CD4-positive, alpha-beta T cell (primary cell): ENCODE measurements at regions not wholly inside any gene's neighbourhood (a gene's known extent, or its start where the extent isn't known, plus 50 kb on each side); places are given as distances from the start of the nearest gene placed in this dataset.

Experiments
- ATAC-seq: fragments of 200-7000 bp; cut with Tn5 transposase; one replicate; pipeline ENCODE4 v1.10.0; 2022; ENCODE audit warnings: mild to moderate bottlenecking; ENCODE audit not compliant: poor library complexity
- CTCF ChIA-PET: fragments of 350-600 bp; sonication (Branson Sonifier 250); formaldehyde crosslinking; loops from one replicate; lab custom pipeline; 2021; ENCODE audit warnings: antibody characterized with exemption, inconsistent platforms; lab: Charles Lee
- POLR2A ChIA-PET: fragments of 350-600 bp; sonication (Branson Sonifier 250); formaldehyde crosslinking; loops from one replicate; lab custom pipeline; 2021; ENCODE audit warnings: antibody characterized with exemption, inconsistent platforms; lab: Charles Lee
- DNase-seq, 14 experiments: peaks; one replicate each; pipeline ENCODE4 v3.0.0-alpha.2; 2013 to 2020; ENCODE audit warnings: mixed read lengths in 2 of 14
- H3K27ac ChIP-seq, 2 donors: one replicate each; pipeline versions ENCODE4 v1.5.1 to v1.7.0; 2013; ENCODE audit warnings: low read length in 2 of 2, low read depth in 1 of 2, mild to moderate bottlenecking in 1 of 2
- H3K27me3 ChIP-seq, 2 experiments: 1 replicate in 1 of 2; 2 replicates in 1 of 2; pipeline versions ENCODE4 v1.6.1 to v1.7.0; 2013; ENCODE audit warnings: low read length in 2 of 2, control low read depth in 1 of 2, mild to moderate bottlenecking in 1 of 2, moderate library complexity in 1 of 2; ENCODE audit not compliant: insufficient read depth in 2 of 2, control insufficient read depth in 1 of 2
- H3K36me3 ChIP-seq: one replicate; pipeline ENCODE4 v1.6.1; 2013; ENCODE audit warnings: low read length, control low read depth; ENCODE audit not compliant: insufficient read depth
- H3K4me1 ChIP-seq: one replicate; pipeline ENCODE4 v1.6.1; 2013; ENCODE audit warnings: low read length, control low read depth; ENCODE audit not compliant: insufficient read depth
- H3K4me3 ChIP-seq: one replicate; pipeline ENCODE4 v1.5.1; 2013; ENCODE audit warnings: mild to moderate bottlenecking, low read length, moderate library complexity
- H3K9me3 ChIP-seq, 2 experiments: 1 replicate in 1 of 2; 2 replicates in 1 of 2; pipeline versions ENCODE4 v1.6.1 to v1.7.0; 2013; ENCODE audit warnings: low read length in 2 of 2, mild to moderate bottlenecking in 2 of 2, control low read depth in 1 of 2, moderate library complexity in 1 of 2; ENCODE audit not compliant: control insufficient read depth in 1 of 2, insufficient read depth in 1 of 2
- H3K27ac Mint-ChIP-seq: one replicate; pipeline ENCODE4 v1.8.0; 2020; ENCODE audit warnings: mixed read lengths
- H3K27me3 Mint-ChIP-seq: one replicate; pipeline ENCODE4 v1.8.0; 2021; ENCODE audit warnings: mixed read lengths
- H3K36me3 Mint-ChIP-seq: one replicate; pipeline ENCODE4 v1.8.0; 2021; ENCODE audit warnings: low read depth, mixed read lengths
- H3K4me1 Mint-ChIP-seq: one replicate; pipeline ENCODE4 v1.8.0; 2021; ENCODE audit warnings: low read depth, mixed read lengths
- H3K4me3 Mint-ChIP-seq: one replicate; pipeline ENCODE4 v1.8.0; 2020; ENCODE audit warnings: mild to moderate bottlenecking, mixed read lengths
- H3K9me3 Mint-ChIP-seq: one replicate; pipeline ENCODE4 v1.8.0; 2020; ENCODE audit warnings: mixed read lengths
- intact Hi-C, 2 experiments: fragments of 100-400 bp; cut with DNase I in 1 of 2; cut with micrococcal nuclease in 1 of 2; formaldehyde crosslinking; loops; one replicate each; pipeline versions ENCODE4 v1.15.1 to v1.9.0; 2023 to 2025; cut with DNase I, micrococcal nuclease
- TF ChIP-seq, protein P1 (sequence below): fragments of 200-600 bp; IDR thresholded peaks from one replicate; pipeline ENCODE4 v1.8.0; 2022; ENCODE audit warnings: antibody characterized with exemption, mild to moderate bottlenecking

GRCh38 chr2:7927691-7928090 lies 754.2 kb upstream of the ID2 start:
- no peaks in the 10 kb centered on the region for H3K9me3 Mint-ChIP-seq

GRCh38 chr2:7929281-7929680 lies 752.6 kb upstream of the ID2 start:
- H3K27me3 ChIP-seq = no peaks in the 10 kb centered on the region
- H3K27ac ChIP-seq = no peak overlapping the region
- DNase-seq (no peak), ATAC-seq (no peak)
- CTCF ChIA-PET = no interaction called here
- no peaks in the 10 kb centered on the region for H3K4me1 ChIP-seq
- POLR2A ChIA-PET = no interaction called here
- intact Hi-C loops = no loop called here
- H3K27ac Mint-ChIP-seq = no peak overlapping the region
- no peaks in the 10 kb centered on the region for H3K4me1 Mint-ChIP-seq
- no peaks in the 10 kb centered on the region for H3K36me3 Mint-ChIP-seq
- H3K9me3 ChIP-seq = no peaks in the 10 kb centered on the region
- H3K4me3 Mint-ChIP-seq = no peak overlapping the region
- H3K4me3 ChIP-seq = no peak overlapping the region
- H3K36me3 ChIP-seq = no peaks in the 10 kb centered on the region
- H3K9me3 Mint-ChIP-seq = no peaks in the 10 kb centered on the region
- H3K27me3 Mint-ChIP-seq = no peaks in the 10 kb centered on the region
- TF ChIP-seq, protein P1, sequence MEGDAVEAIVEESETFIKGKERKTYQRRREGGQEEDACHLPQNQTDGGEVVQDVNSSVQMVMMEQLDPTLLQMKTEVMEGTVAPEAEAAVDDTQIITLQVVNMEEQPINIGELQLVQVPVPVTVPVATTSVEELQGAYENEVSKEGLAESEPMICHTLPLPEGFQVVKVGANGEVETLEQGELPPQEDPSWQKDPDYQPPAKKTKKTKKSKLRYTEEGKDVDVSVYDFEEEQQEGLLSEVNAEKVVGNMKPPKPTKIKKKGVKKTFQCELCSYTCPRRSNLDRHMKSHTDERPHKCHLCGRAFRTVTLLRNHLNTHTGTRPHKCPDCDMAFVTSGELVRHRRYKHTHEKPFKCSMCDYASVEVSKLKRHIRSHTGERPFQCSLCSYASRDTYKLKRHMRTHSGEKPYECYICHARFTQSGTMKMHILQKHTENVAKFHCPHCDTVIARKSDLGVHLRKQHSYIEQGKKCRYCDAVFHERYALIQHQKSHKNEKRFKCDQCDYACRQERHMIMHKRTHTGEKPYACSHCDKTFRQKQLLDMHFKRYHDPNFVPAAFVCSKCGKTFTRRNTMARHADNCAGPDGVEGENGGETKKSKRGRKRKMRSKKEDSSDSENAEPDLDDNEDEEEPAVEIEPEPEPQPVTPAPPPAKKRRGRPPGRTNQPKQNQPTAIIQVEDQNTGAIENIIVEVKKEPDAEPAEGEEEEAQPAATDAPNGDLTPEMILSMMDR = no peak

More at GRCh38 chr2:7927691-7928090, 754.2 kb upstream of the ID2 start:
- Mint-ChIP-seq H3K27me3 (no peaks in the 10 kb centered on the region), H3K4me1 (no peaks in the 10 kb centered on the region), H3K4me3 (no peak overlapping the region), H3K27ac (no peak overlapping the region), H3K36me3 (no peaks in the 10 kb centered on the region)
- Histone ChIP-seq H3K27ac (no peak overlapping the region), H3K36me3 (no peaks in the 10 kb centered on the region), H3K27me3 (no peaks in the 10 kb centered on the region), H3K4me1 (no peaks in the 10 kb centered on the region), H3K9me3 (peaks cover 0 to 3% of the 10 kb centered on the region in 2 experiments), H3K4me3 (no peak overlapping the region)
- ATAC-seq (no peak), DNase-seq (no peak)
- intact Hi-C loops = no loop called here
- ChIA-PET CTCF (no interaction called here), POLR2A (no interaction called here)
- TF ChIP-seq, protein P1 = no peak

- POLR2A ChIA-PET = no interaction called here
- Mint-ChIP-seq H3K36me3 (no peaks in the 10 kb centered on the region), H3K9me3 (no peaks in the 10 kb centered on the region), H3K4me1 (no peaks in the 10 kb centered on the region), H3K27ac (no peak overlapping the region), H3K27me3 (no peaks in the 10 kb centered on the region), H3K4me3 (no peak overlapping the region)
- no peak for DNase-seq
- Histone ChIP-seq H3K36me3 (no peaks in the 10 kb centered on the region), H3K9me3 (no peaks in the 10 kb centered on the region), H3K4me1 (no peaks in the 10 kb centered on the region), H3K4me3 (no peak overlapping the region), H3K27ac (no peak overlapping the region), H3K27me3 (no peaks in the 10 kb centered on the region)
- no peak for ATAC-seq
- intact Hi-C loops = no loop called here
- TF ChIP-seq, protein P1 = no peak
- CTCF ChIA-PET = no interaction called here
These were observed 750.8 kb upstream of the ID2 start for GRCh38 chr2:7930800-7931635.
